Mesothelial cell of epicardium (in vitro differentiated cells): ENCODE measurements at regions not wholly inside any gene's neighbourhood (a gene's known extent, or its start where the extent isn't known, plus 50 kb on each side); places are given as distances from the start of the nearest gene placed in this dataset.

Source experiments
- DNase-seq, 2 experiments: peaks; one replicate each; pipeline ENCODE4 v3.0.0; 2021; ENCODE audit warnings: low spot score in 2 of 2; ENCODE audit not compliant: unreplicated experiment in 2 of 2
- H3K27ac Mint-ChIP-seq: 2 replicates; pipeline ENCODE4 v1.8.0; 2021; ENCODE audit warnings: mixed read lengths
- H3K27me3 Mint-ChIP-seq: 2 replicates; pipeline ENCODE4 v1.8.0; 2021; ENCODE audit warnings: low read depth, mixed read lengths
- H3K36me3 Mint-ChIP-seq: 2 replicates; pipeline ENCODE4 v1.8.0; 2021; ENCODE audit warnings: mixed read lengths
- H3K4me1 Mint-ChIP-seq: 2 replicates; pipeline ENCODE4 v1.8.0; 2021; ENCODE audit warnings: mixed read lengths
- H3K4me3 Mint-ChIP-seq: 2 replicates; pipeline ENCODE4 v1.8.0; 2021; ENCODE audit warnings: mild to moderate bottlenecking, moderate library complexity, mixed read lengths
- H3K9me3 Mint-ChIP-seq: 2 replicates; pipeline ENCODE4 v1.8.0; 2021; ENCODE audit warnings: mixed read lengths
- TF ChIP-seq, protein P1 (sequence below): fragments of 200-600 bp; sonication (generic); IDR thresholded peaks from one replicate; pipeline ENCODE4 v1.5.0; 2021; ENCODE audit warnings: antibody characterized with exemption; ENCODE audit not compliant: unreplicated experiment

DNA sequence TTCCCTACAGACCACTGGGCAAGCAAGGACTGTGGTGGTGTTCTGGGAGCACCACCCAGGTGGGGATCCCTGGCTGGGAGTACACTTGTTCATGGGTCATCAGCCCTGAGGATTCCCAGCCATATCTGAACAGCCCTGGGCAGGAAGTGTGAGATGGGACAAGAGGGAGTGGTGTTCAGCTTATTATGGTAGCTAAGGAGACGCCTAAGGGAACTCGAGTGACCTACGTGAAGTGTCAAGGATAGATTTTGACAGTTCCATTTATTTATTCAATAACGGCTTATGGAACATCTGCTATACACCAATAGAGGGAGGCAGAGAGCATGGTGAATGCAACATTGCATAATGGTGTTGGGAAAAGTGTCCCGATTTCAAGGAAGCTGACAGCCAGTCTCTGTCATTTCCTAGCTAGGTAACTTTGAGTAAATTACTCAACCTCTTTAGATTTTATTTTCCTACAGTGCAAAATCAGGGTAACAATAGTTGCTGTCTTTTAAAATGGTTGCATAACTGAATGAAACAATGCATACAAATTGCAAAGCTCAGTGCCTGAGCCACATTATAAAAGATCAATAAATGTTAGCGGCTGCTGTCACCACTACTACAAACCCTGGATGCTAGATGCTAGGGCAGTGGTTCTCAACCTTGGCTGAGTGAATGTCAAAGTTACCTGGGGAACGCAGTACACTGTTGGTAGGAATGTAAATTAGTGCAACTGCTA lies 534.1 kb downstream of the GRIN2A start:
- Mint-ChIP-seq H3K36me3 (no peaks in the 10 kb centered on the region), H3K9me3 (no peaks in the 10 kb centered on the region), H3K4me1 (peaks cover 6% of the 10 kb centered on the region), H3K27me3 (peaks cover 12% of the 10 kb centered on the region), H3K4me3 (no peak overlapping the region), H3K27ac (no peak overlapping the region)
- TF ChIP-seq, protein P1, sequence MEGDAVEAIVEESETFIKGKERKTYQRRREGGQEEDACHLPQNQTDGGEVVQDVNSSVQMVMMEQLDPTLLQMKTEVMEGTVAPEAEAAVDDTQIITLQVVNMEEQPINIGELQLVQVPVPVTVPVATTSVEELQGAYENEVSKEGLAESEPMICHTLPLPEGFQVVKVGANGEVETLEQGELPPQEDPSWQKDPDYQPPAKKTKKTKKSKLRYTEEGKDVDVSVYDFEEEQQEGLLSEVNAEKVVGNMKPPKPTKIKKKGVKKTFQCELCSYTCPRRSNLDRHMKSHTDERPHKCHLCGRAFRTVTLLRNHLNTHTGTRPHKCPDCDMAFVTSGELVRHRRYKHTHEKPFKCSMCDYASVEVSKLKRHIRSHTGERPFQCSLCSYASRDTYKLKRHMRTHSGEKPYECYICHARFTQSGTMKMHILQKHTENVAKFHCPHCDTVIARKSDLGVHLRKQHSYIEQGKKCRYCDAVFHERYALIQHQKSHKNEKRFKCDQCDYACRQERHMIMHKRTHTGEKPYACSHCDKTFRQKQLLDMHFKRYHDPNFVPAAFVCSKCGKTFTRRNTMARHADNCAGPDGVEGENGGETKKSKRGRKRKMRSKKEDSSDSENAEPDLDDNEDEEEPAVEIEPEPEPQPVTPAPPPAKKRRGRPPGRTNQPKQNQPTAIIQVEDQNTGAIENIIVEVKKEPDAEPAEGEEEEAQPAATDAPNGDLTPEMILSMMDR, result peak; percentile 64
- no peak for DNase-seq

DNA sequence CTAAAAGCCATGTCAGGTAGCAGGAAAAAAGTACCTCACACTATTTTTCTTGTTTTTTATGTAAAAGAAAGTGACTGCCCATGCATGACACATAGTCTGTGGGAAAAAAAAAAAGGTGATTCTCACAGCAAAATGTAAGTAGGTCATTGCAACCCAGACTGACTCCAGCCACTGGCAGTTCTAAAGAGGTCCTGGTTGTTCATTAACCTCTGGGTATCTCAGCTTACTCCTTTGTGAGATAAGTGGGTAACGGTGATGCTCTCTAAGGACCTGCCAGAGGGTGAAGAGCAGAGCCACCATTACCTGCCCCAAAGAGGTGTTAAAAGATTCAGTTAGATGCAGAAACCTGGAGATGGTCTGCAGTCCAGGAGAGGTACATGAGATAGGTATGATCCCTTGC lies 531.9 kb downstream of the GRIN2A start:
- TF ChIP-seq, protein P1, result no peak

GRCh38 chr16:9655051-9655450 lies 527.2 kb downstream of the GRIN2A start:
- Mint-ChIP-seq H3K36me3 (no peaks in the 10 kb centered on the region), H3K9me3 (no peaks in the 10 kb centered on the region), H3K4me3 (no peak overlapping the region), H3K27me3 (peaks cover 14% of the 10 kb centered on the region), H3K27ac (no peak overlapping the region), H3K4me1 (peaks cover 9% of the 10 kb centered on the region)
- TF ChIP-seq, protein P1, result no peak
- no peak for DNase-seq

More for the DNA sequence above, 531.9 kb downstream of the GRIN2A start:
- Mint-ChIP-seq H3K27ac (no peak overlapping the region), H3K9me3 (no peaks in the 10 kb centered on the region), H3K4me3 (no peak overlapping the region), H3K4me1 (peaks cover 6% of the 10 kb centered on the region), H3K27me3 (peaks cover 12% of the 10 kb centered on the region), H3K36me3 (no peaks in the 10 kb centered on the region)
- DNase-seq, result no peak

GRCh38 chr16:9657641-9658040 lies 524.6 kb downstream of the GRIN2A start:
- Mint-ChIP-seq H3K9me3 (no peaks in the 10 kb centered on the region), H3K4me1 (peaks cover 22% of the 10 kb centered on the region), H3K36me3 (no peaks in the 10 kb centered on the region), H3K27ac (no peak overlapping the region), H3K4me3 (no peak overlapping the region), H3K27me3 (peaks cover 20% of the 10 kb centered on the region)
- DNase-seq, result no peak
- TF ChIP-seq, protein P1, result no peak

GRCh38 chr16:9658164-9658563 lies 524.1 kb downstream of the GRIN2A start:
- H3K27me3 Mint-ChIP-seq, result peaks cover 20% of the 10 kb centered on the region
- TF ChIP-seq, protein P1, result no peak
- no peak overlapping the region for H3K27ac Mint-ChIP-seq
- H3K36me3 Mint-ChIP-seq, result no peaks in the 10 kb centered on the region
- no peaks in the 10 kb centered on the region for H3K9me3 Mint-ChIP-seq
- H3K4me3 Mint-ChIP-seq, result no peak overlapping the region
- H3K4me1 Mint-ChIP-seq, result peaks cover 21% of the 10 kb centered on the region
- DNase-seq, result no peak
